ENCODE measurements at regions not wholly inside any gene's neighbourhood (a gene's known extent, or its start where the extent isn't known, plus 50 kb on each side); places are given as distances from the start of the nearest gene placed in this dataset.

DNA sequence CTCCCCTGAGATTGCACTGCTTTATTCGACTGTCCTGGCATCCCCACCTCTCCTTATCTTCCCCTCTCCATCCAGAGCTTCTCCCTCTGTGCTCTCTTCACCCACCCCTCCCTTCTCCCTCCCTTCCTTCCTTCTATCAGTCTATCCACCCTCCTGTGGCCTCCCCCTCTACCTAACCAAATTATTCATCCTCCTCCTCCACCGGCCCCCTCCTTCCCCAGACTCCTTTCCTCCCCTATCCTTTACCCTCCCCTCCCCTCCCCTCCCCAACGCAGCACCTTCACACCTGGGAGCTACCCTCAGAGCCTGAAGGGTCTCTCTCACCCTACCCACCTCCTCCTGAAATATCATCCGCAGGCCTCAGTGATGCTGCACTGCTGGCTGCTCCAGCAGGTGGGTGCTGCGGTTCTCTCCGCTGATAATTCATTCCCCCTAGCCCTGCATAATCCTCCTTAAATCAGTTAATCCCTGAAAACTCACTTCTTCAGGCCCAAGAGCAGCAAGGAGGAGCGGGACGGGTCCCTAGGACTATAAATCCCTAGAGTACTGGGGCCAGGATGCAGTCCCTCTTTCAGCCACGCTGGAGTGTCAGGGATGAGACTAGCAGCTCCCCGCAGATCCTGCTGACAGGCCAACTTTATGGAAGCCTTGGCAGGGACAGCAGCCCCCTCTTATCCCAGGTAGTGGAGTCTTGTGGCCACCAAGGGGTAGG lies 97.8 kb downstream of the PCDH1 start:
- CTCF ChIA-PET (ENCODE audit: low intra/inter-chr PET ratio, low total read pairs) = no interaction called here
- FAIRE-seq (no peak), DNase-seq (ENCODE audit: low spot score) (no peak), ATAC-seq (peak; percentile 67)
- 14% methylated on average over 6 of the region's 10 CpGs for WGBS (ENCODE audit: low lambda C conversion rate)
- H2AFZ ChIP-seq (ENCODE audit: low read length) = no peak overlapping the region
- BruUV-seq (replicated peaks) = no TSS peak
- intact Hi-C loops (cut with micrococcal nuclease; ENCODE audit: unreplicated experiment) (no loop called here), in situ Hi-C loops (cut with HindIII; ENCODE audit: extremely low pct_ligation_motif_present, low pct_unique_long_range_greater_than_20kb) (no loop called here)
- no peaks in the 10 kb centered on the region for H3K79me2 ChIP-seq (ENCODE audit: insufficient read depth, low read length)
- TF ChIP-seq ZFP36L1 (CRISPR knock-in tag; IDR thresholded peaks at IDR 0.05) = no peak
- no peaks in the 10 kb centered on the region for H3K36me3 ChIP-seq (replicated peaks in 1 of 2; ENCODE audit: control insufficient read depth in 1 of 2, insufficient read depth in 2 of 2, low read length in 2 of 2)
- H3K27ac ChIP-seq (ENCODE audit: extremely low read length, insufficient read depth, low read length) = no peak overlapping the region
- no peak overlapping the region for H3K9ac ChIP-seq (ENCODE audit: insufficient read depth, low read depth, low read length)
- peaks cover 1 to 5% of the 10 kb centered on the region in 2 experiments; a peak in 3 of 5 replicates for H3K27me3 ChIP-seq (ENCODE audit: control insufficient read depth in 1 of 2, insufficient read depth in 2 of 2, low read length in 2 of 2)
- H3K4me3 ChIP-seq (replicated peaks in 1 of 3; ENCODE audit: insufficient read depth in 1 of 3, low read depth in 2 of 3, low read length in 3 of 3) = no peak overlapping the region
- H3K9me3 ChIP-seq (ENCODE audit: low read length) = no peaks in the 10 kb centered on the region
- POLR2A ChIA-PET = no interaction called here
- H4K20me1 ChIP-seq (ENCODE audit: insufficient read depth, low read length) = no peaks in the 10 kb centered on the region
- H3K4me1 ChIP-seq (ENCODE audit: insufficient read depth, low read length) = no peaks in the 10 kb centered on the region
- no peak overlapping the region for H3K4me2 ChIP-seq (ENCODE audit: low read depth, low read length)

DNA sequence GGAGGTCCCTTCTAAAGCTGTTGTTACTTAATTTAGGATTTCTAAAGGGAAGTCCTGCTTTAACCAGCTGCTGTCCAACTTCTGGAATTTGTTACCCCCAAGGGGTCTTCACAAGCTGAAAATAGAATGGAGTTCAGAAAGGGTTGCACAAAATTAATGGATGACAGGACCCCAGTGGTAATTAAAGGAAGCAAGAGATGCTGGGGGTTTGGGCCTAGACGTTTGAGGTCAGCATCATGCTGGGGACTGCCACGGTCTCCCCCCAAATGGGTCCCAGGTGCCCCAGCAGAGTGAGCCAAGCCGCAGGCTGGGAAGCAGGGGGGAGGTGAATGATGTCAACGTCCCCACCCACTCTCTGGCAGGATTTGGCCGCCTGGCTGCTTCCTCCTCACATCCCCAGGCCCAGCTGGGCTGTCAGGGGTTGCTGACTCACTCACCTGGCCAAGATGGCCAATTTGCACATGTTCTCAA lies 97.5 kb upstream of the ARAP3 start:
- no peak overlapping the region for H3K27ac ChIP-seq (ENCODE audit: extremely low read length, insufficient read depth, low read length)
- H3K4me3 ChIP-seq (replicated peaks in 1 of 3; ENCODE audit: insufficient read depth in 1 of 3, low read depth in 2 of 3, low read length in 3 of 3) = no peak overlapping the region
- POLR2A ChIA-PET = no interaction called here
- in situ Hi-C loops (cut with HindIII; ENCODE audit: extremely low pct_ligation_motif_present, low pct_unique_long_range_greater_than_20kb) (no loop called here), intact Hi-C loops (cut with micrococcal nuclease; ENCODE audit: unreplicated experiment) (no loop called here)
- no peaks in the 10 kb centered on the region for H3K9me3 ChIP-seq (ENCODE audit: low read length)
- no peaks in the 10 kb centered on the region for H3K36me3 ChIP-seq (replicated peaks in 1 of 2; ENCODE audit: control insufficient read depth in 1 of 2, insufficient read depth in 2 of 2, low read length in 2 of 2)
- no peak for FAIRE-seq
- no peak for DNase-seq (ENCODE audit: low spot score)
- H3K9ac ChIP-seq (ENCODE audit: insufficient read depth, low read depth, low read length) = no peak overlapping the region
- no peak overlapping the region for H3K4me2 ChIP-seq (ENCODE audit: low read depth, low read length)
- no peaks in the 10 kb centered on the region for H3K79me2 ChIP-seq (ENCODE audit: insufficient read depth, low read length)
- no TSS peak for BruUV-seq (replicated peaks)
- no peaks in the 10 kb centered on the region for H3K4me1 ChIP-seq (ENCODE audit: insufficient read depth, low read length)
- H4K20me1 ChIP-seq (ENCODE audit: insufficient read depth, low read length) = no peaks in the 10 kb centered on the region
- H3K27me3 ChIP-seq (ENCODE audit: control insufficient read depth in 1 of 2, insufficient read depth in 2 of 2, low read length in 2 of 2) = peaks cover 1 to 5% of the 10 kb centered on the region in 2 experiments; a peak in 3 of 5 replicates
- H2AFZ ChIP-seq (ENCODE audit: low read length) = no peak overlapping the region
- ATAC-seq = no peak
- CTCF ChIA-PET (ENCODE audit: low intra/inter-chr PET ratio, low total read pairs) = no interaction called here
- 7% methylated on average over 3 of the region's 5 CpGs for WGBS (ENCODE audit: low lambda C conversion rate)
- no peak for TF ChIP-seq ZNF180 (CRISPR knock-in tag; IDR thresholded peaks at IDR 0.05; ENCODE audit: borderline replicate concordance, low read depth)
- TF ChIP-seq, protein P1, sequence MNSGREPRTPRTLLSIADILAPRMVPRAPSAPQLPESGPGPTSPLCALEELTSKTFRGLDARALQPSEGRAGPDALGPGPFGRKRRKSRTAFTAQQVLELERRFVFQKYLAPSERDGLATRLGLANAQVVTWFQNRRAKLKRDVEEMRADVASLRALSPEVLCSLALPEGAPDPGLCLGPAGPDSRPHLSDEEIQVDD (CRISPR knock-in tag; IDR thresholded peaks at IDR 0.05; ENCODE audit: borderline replicate concordance) = no peak
- TF ChIP-seq, protein P2, sequence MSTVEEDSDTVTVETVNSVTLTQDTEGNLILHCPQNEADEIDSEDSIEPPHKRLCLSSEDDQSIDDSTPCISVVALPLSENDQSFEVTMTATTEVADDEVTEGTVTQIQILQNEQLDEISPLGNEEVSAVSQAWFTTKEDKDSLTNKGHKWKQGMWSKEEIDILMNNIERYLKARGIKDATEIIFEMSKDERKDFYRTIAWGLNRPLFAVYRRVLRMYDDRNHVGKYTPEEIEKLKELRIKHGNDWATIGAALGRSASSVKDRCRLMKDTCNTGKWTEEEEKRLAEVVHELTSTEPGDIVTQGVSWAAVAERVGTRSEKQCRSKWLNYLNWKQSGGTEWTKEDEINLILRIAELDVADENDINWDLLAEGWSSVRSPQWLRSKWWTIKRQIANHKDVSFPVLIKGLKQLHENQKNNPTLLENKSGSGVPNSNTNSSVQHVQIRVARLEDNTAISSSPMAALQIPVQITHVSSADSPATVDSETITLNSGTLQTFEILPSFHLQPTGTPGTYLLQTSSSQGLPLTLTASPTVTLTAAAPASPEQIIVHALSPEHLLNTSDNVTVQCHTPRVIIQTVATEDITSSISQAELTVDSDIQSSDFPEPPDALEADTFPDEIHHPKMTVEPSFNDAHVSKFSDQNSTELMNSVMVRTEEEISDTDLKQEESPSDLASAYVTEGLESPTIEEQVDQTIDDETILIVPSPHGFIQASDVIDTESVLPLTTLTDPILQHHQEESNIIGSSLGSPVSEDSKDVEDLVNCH (CRISPR knock-in tag; IDR thresholded peaks at IDR 0.05) = no peak
- TF ChIP-seq ZNF747 (CRISPR knock-in tag; IDR thresholded peaks at IDR 0.05; ENCODE audit: borderline replicate concordance) = no peak
- TF ChIP-seq ZFY (CRISPR knock-in tag; IDR thresholded peaks at IDR 0.05) = no peak
- no peak for TF ChIP-seq SSRP1 (CRISPR knock-in tag; IDR thresholded peaks at IDR 0.05)
- TF ChIP-seq MTA1 (CRISPR knock-in tag; IDR thresholded peaks at IDR 0.05; ENCODE audit: borderline replicate concordance) = no peak
- TF ChIP-seq ZBTB1 (CRISPR knock-in tag; IDR thresholded peaks at IDR 0.05; ENCODE audit: borderline replicate concordance) = no peak
- TF ChIP-seq ARHGAP35 (CRISPR knock-in tag; IDR thresholded peaks at IDR 0.05; ENCODE audit: borderline replicate concordance) = no peak
- TF ChIP-seq, protein P3, sequence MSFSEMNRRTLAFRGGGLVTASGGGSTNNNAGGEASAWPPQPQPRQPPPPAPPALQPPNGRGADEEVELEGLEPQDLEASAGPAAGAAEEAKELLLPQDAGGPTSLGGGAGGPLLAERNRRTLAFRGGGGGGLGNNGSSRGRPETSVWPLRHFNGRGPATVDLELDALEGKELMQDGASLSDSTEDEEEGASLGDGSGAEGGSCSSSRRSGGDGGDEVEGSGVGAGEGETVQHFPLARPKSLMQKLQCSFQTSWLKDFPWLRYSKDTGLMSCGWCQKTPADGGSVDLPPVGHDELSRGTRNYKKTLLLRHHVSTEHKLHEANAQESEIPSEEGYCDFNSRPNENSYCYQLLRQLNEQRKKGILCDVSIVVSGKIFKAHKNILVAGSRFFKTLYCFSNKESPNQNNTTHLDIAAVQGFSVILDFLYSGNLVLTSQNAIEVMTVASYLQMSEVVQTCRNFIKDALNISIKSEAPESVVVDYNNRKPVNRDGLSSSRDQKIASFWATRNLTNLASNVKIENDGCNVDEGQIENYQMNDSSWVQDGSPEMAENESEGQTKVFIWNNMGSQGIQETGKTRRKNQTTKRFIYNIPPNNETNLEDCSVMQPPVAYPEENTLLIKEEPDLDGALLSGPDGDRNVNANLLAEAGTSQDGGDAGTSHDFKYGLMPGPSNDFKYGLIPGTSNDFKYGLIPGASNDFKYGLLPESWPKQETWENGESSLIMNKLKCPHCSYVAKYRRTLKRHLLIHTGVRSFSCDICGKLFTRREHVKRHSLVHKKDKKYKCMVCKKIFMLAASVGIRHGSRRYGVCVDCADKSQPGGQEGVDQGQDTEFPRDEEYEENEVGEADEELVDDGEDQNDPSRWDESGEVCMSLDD (CRISPR knock-in tag; IDR thresholded peaks at IDR 0.05; ENCODE audit: borderline replicate concordance) = no peak
- TF ChIP-seq KLF12 (CRISPR knock-in tag; IDR thresholded peaks at IDR 0.05; ENCODE audit: borderline replicate concordance) = no peak

All from HepG2 (cell line).